Trophoblast cell (in vitro differentiated cells and primary cell): ENCODE measurements at regions not wholly inside any gene's neighbourhood (a gene's known extent, or its start where the extent isn't known, plus 50 kb on each side); places are given as distances from the start of the nearest gene placed in this dataset.

Source experiments
- DNase-seq, 2 donors: peaks; one replicate each; pipeline ENCODE4 v3.0.0-alpha.2; 2016
- H2AFZ ChIP-seq: 2 replicates; pipeline ENCODE4 v1.6.1; 2013; ENCODE audit warnings: low read length, moderate library complexity, mild to moderate bottlenecking; ENCODE audit not compliant: insufficient read depth, poor library complexity
- H2AK5ac ChIP-seq: 2 replicates; pipeline ENCODE4 v1.6.1; 2013; ENCODE audit warnings: mild to moderate bottlenecking, low read length
- H2BK120ac ChIP-seq: 2 replicates; pipeline ENCODE4 v1.6.1; 2013; ENCODE audit warnings: low read length, mild to moderate bottlenecking, moderate library complexity; ENCODE audit not compliant: insufficient read depth, poor library complexity
- H2BK12ac ChIP-seq: 2 replicates; pipeline ENCODE4 v1.6.1; 2013; ENCODE audit warnings: mild to moderate bottlenecking, low read length, moderate library complexity
- H2BK5ac ChIP-seq: 2 replicates; pipeline ENCODE4 v1.6.1; 2013; ENCODE audit warnings: low read length, low read depth, moderate library complexity, mild to moderate bottlenecking; ENCODE audit not compliant: poor library complexity
- H3K14ac ChIP-seq: 2 replicates; pipeline ENCODE4 v1.6.1; 2013; ENCODE audit warnings: mild to moderate bottlenecking, low read length
- H3K18ac ChIP-seq: 2 replicates; pipeline ENCODE4 v1.6.1; 2013; ENCODE audit warnings: mild to moderate bottlenecking, low read length
- H3K23ac ChIP-seq: 2 replicates; pipeline ENCODE4 v1.6.1; 2013; ENCODE audit warnings: low read length
- H3K27ac ChIP-seq: 2 replicates; pipeline ENCODE4 v1.5.1; 2013; ENCODE audit warnings: low read depth, mild to moderate bottlenecking, inconsistent platforms, low read length, moderate library complexity
- H3K27me3 ChIP-seq: 2 replicates; pipeline ENCODE4 v1.6.1; 2013; ENCODE audit warnings: inconsistent platforms, mild to moderate bottlenecking, low read length, moderate library complexity; ENCODE audit not compliant: insufficient read depth
- H3K36me3 ChIP-seq, 2 experiments: 1 replicate in 1 of 2; 2 replicates in 1 of 2; pipeline ENCODE4 v1.6.1; 2013; ENCODE audit warnings: low read length in 2 of 2, mild to moderate bottlenecking in 2 of 2, moderate library complexity in 1 of 2; ENCODE audit not compliant: insufficient read depth in 2 of 2, control insufficient read depth in 1 of 2
- H3K4ac ChIP-seq: 2 replicates; pipeline ENCODE4 v1.6.1; 2013; ENCODE audit warnings: low read depth, mild to moderate bottlenecking, low read length, moderate library complexity
- H3K4me1 ChIP-seq, 2 experiments: 1 replicate in 1 of 2; 2 replicates in 1 of 2; pipeline ENCODE4 v1.6.1; 2013; ENCODE audit warnings: low read length in 2 of 2, mild to moderate bottlenecking in 2 of 2, moderate library complexity in 1 of 2; ENCODE audit not compliant: insufficient read depth in 2 of 2, control insufficient read depth in 1 of 2
- H3K4me2 ChIP-seq: 2 replicates; pipeline ENCODE4 v1.6.1; 2013; ENCODE audit warnings: inconsistent platforms, mild to moderate bottlenecking, low read length, moderate library complexity
- H3K4me3 ChIP-seq: 2 replicates; pipeline ENCODE4 v1.5.1; 2013; ENCODE audit warnings: mild to moderate bottlenecking, low read depth, low read length, inconsistent platforms
- H3K79me1 ChIP-seq: one replicate; pipeline ENCODE4 v1.6.1; 2013; ENCODE audit warnings: low read length
- H3K79me2 ChIP-seq: 2 replicates; pipeline ENCODE4 v1.6.1; 2013; ENCODE audit warnings: low read length, mild to moderate bottlenecking; ENCODE audit not compliant: control insufficient read depth, insufficient read depth, poor library complexity
- H3K9ac ChIP-seq: 2 replicates; pipeline ENCODE4 v1.6.1; 2013; ENCODE audit warnings: mild to moderate bottlenecking, low read length
- H3K9me3 ChIP-seq: 2 replicates; pipeline ENCODE4 v1.6.1; 2013; ENCODE audit warnings: low read depth, mild to moderate bottlenecking, control low read depth, inconsistent platforms, low read length; ENCODE audit not compliant: insufficient read depth
- H4K12ac ChIP-seq: 2 replicates; pipeline ENCODE4 v1.6.1; 2013; ENCODE audit warnings: low read depth, mild to moderate bottlenecking, low read length, moderate library complexity
- H4K8ac ChIP-seq: 2 replicates; pipeline ENCODE4 v1.6.1; 2013; ENCODE audit warnings: low read depth, mild to moderate bottlenecking, low read length, moderate library complexity
- H4K91ac ChIP-seq: one replicate; pipeline ENCODE4 v1.6.1; 2013; ENCODE audit warnings: low read depth, mild to moderate bottlenecking, low read length, moderate library complexity
- WGBS: extraction: QIAGEN DNeasy Blood & Tissue Kit; methylation state at CpG from one replicate; pipeline ENCODE4 v1.1.7; 2013; ENCODE audit warnings: missing lambda C conversion rate; ENCODE audit not compliant: insufficient read length, insufficient coverage; ENCODE audit errors: extremely low coverage; 5-methylcytosine and 5-hydroxymethylcytosine counted together

DNA sequence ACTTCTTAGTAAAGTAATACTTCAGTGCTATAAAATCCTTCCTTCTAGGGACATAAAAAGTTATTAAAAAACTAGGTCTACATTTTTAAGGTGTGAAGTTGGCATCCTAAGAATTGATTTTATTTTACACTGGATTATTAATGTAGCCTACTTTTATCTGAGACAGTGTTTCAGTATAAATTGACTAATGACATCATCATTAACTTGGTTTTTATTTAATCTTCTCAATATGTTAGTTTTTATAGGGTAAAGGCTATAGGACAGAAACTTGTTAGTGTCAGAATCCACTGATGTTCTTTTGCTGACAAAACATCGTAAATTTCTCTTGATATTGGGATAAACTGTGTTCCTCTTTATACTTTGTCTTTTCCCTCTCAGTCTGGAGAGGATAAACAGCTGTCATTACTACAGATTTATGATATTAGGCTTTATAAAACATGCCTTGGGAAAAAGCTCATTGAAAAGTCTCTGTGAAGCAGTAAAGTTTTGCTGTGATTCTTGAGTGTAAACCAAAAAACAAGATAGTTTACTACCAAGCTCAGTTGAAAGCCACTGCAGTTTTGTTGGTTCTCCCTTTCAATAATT is 569.9 kb downstream of the EPHA4 start:
- no peaks in the 10 kb centered on the region for H3K9me3 ChIP-seq
- H2BK120ac ChIP-seq: no peak overlapping the region
- no peak overlapping the region for H3K27ac ChIP-seq
- no peaks in the 10 kb centered on the region for H3K79me2 ChIP-seq
- H2BK12ac ChIP-seq: no peak overlapping the region
- H2BK5ac ChIP-seq: no peak overlapping the region
- H3K23ac ChIP-seq: no peak overlapping the region
- no peak overlapping the region for H3K14ac ChIP-seq
- H2AFZ ChIP-seq: no peak overlapping the region
- no peak overlapping the region for H4K12ac ChIP-seq
- no peak overlapping the region for H2AK5ac ChIP-seq
- H3K4ac ChIP-seq: no peak overlapping the region
- H3K27me3 ChIP-seq: no peaks in the 10 kb centered on the region
- no peak overlapping the region for H3K4me2 ChIP-seq
- no peak overlapping the region for H3K18ac ChIP-seq
- H3K4me1 ChIP-seq: peaks cover 0 to 2% of the 10 kb centered on the region in 2 experiments
- H3K36me3 ChIP-seq: no peaks in the 10 kb centered on the region
- H3K79me1 ChIP-seq: no peaks in the 10 kb centered on the region
- WGBS: no CpG with 5 or more reads among the region's 1 CpG
- no peak overlapping the region for H4K91ac ChIP-seq
- no peak for DNase-seq
- no peak overlapping the region for H3K4me3 ChIP-seq
- no peak overlapping the region for H3K9ac ChIP-seq
- H4K8ac ChIP-seq: no peak overlapping the region

DNA sequence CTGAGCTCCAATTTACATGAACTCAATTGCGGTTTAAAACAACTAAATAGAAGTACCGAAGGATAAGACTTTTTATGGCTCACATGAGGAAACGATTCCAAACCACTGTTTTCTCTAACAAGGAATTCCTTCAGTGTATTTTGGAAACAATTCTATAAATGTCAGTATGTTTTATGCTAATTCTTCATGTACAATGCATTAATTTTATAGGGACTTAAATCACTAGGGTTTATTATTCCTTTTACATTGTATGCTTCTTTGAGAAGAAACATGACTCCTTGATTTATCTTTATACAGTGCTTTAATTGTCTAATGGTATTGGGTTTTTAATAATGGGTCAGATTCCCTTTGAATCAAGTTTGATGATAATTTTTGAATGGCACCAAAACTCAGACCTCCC is 566.8 kb downstream of the EPHA4 start:
- H2BK120ac ChIP-seq: no peak overlapping the region
- no peak overlapping the region for H4K12ac ChIP-seq
- no peaks in the 10 kb centered on the region for H3K36me3 ChIP-seq
- H3K27me3 ChIP-seq: no peaks in the 10 kb centered on the region
- no CpG with 5 or more reads among the region's 3 CpGs for WGBS
- no peak overlapping the region for H3K4ac ChIP-seq
- no peaks in the 10 kb centered on the region for H3K4me1 ChIP-seq
- H3K79me1 ChIP-seq: no peaks in the 10 kb centered on the region
- H3K27ac ChIP-seq: no peak overlapping the region
- no peak overlapping the region for H2AFZ ChIP-seq
- no peak overlapping the region for H2BK12ac ChIP-seq
- H3K79me2 ChIP-seq: no peaks in the 10 kb centered on the region
- H3K14ac ChIP-seq: no peak overlapping the region
- H4K8ac ChIP-seq: no peak overlapping the region
- no peak overlapping the region for H3K4me2 ChIP-seq
- no peak overlapping the region for H3K18ac ChIP-seq
- H2AK5ac ChIP-seq: no peak overlapping the region
- H3K9me3 ChIP-seq: no peaks in the 10 kb centered on the region
- H3K4me3 ChIP-seq: no peak overlapping the region
- H3K23ac ChIP-seq: no peak overlapping the region
- H4K91ac ChIP-seq: no peak overlapping the region
- DNase-seq: no peak
- no peak overlapping the region for H3K9ac ChIP-seq
- no peak overlapping the region for H2BK5ac ChIP-seq

GRCh38 chr2:221006084-221006483 is 566.0 kb downstream of the EPHA4 start:
- no peak overlapping the region for H4K91ac ChIP-seq
- H2AFZ ChIP-seq: no peak overlapping the region
- no peak overlapping the region for H4K8ac ChIP-seq
- no peak overlapping the region for H3K23ac ChIP-seq
- H3K79me2 ChIP-seq: no peaks in the 10 kb centered on the region
- no peaks in the 10 kb centered on the region for H3K9me3 ChIP-seq
- H3K4ac ChIP-seq: no peak overlapping the region
- no peak overlapping the region for H3K4me2 ChIP-seq
- H3K27me3 ChIP-seq: no peaks in the 10 kb centered on the region
- H3K4me1 ChIP-seq: no peaks in the 10 kb centered on the region
- no peak overlapping the region for H3K9ac ChIP-seq
- no peak overlapping the region for H3K18ac ChIP-seq
- H3K36me3 ChIP-seq: no peaks in the 10 kb centered on the region
- no peak overlapping the region for H4K12ac ChIP-seq
- H2BK120ac ChIP-seq: no peak overlapping the region
- no peak overlapping the region for H3K27ac ChIP-seq
- DNase-seq: no peak
- H2AK5ac ChIP-seq: no peak overlapping the region
- H3K4me3 ChIP-seq: no peak overlapping the region
- no peak overlapping the region for H2BK5ac ChIP-seq
- H3K14ac ChIP-seq: no peak overlapping the region
- H3K79me1 ChIP-seq: no peaks in the 10 kb centered on the region
- no peak overlapping the region for H2BK12ac ChIP-seq

GRCh38 chr2:221016551-221016950 is 555.6 kb downstream of the EPHA4 start:
- no peak overlapping the region for H2AFZ ChIP-seq
- H3K9me3 ChIP-seq: peaks cover 1% of the 10 kb centered on the region
- H3K23ac ChIP-seq: no peak overlapping the region
- no CpG with 5 or more reads among the region's 2 CpGs for WGBS
- no peak overlapping the region for H2BK12ac ChIP-seq
- H3K9ac ChIP-seq: no peak overlapping the region
- H3K4ac ChIP-seq: no peak overlapping the region
- no peaks in the 10 kb centered on the region for H3K36me3 ChIP-seq
- H4K12ac ChIP-seq: no peak overlapping the region
- no peak overlapping the region for H3K27ac ChIP-seq
- H3K4me3 ChIP-seq: no peak overlapping the region
- no peak overlapping the region for H3K4me2 ChIP-seq
- no peak overlapping the region for H2BK5ac ChIP-seq
- H4K91ac ChIP-seq: no peak overlapping the region
- no peaks in the 10 kb centered on the region for H3K4me1 ChIP-seq
- H4K8ac ChIP-seq: no peak overlapping the region
- H3K14ac ChIP-seq: no peak overlapping the region
- no peak for DNase-seq
- no peaks in the 10 kb centered on the region for H3K27me3 ChIP-seq
- H2AK5ac ChIP-seq: no peak overlapping the region
- H3K79me2 ChIP-seq: no peaks in the 10 kb centered on the region
- H3K18ac ChIP-seq: no peak overlapping the region
- no peak overlapping the region for H2BK120ac ChIP-seq
- no peaks in the 10 kb centered on the region for H3K79me1 ChIP-seq
